Nephron (organoid): ENCODE measurements at regions not wholly inside any gene's neighbourhood (a gene's known extent, or its start where the extent isn't known, plus 50 kb on each side); places are given as distances from the start of the nearest gene placed in this dataset.

Source experiments
- H3K27ac Mint-ChIP-seq, 3 experiments: 2 replicates each; pipeline ENCODE4 v1.8.0; 2020; ENCODE audit warnings: mixed read lengths in 3 of 3, mild to moderate bottlenecking in 2 of 3, moderate library complexity in 1 of 3
- H3K27me3 Mint-ChIP-seq: 2 replicates; pipeline ENCODE4 v1.8.0; 2021; ENCODE audit warnings: low read depth, mild to moderate bottlenecking, moderate library complexity, mixed read lengths
- H3K36me3 Mint-ChIP-seq: 2 replicates; pipeline ENCODE4 v1.8.0; 2020; ENCODE audit warnings: low read depth, mixed read lengths
- H3K4me1 Mint-ChIP-seq: 2 replicates; pipeline ENCODE4 v1.8.0; 2020; ENCODE audit warnings: mixed read lengths
- H3K4me3 Mint-ChIP-seq, 3 experiments: 2 replicates each; pipeline ENCODE4 v1.8.0; 2020; ENCODE audit warnings: mild to moderate bottlenecking in 3 of 3, mixed read lengths in 3 of 3, moderate library complexity in 2 of 3
- H3K9me3 Mint-ChIP-seq: 2 replicates; pipeline ENCODE4 v1.8.0; 2020; ENCODE audit warnings: mixed read lengths
- CTCF ChIP-seq, 3 experiments: fragments of 200-600 bp; sonication (generic); IDR thresholded peaks; one replicate each; pipeline ENCODE4 v1.5.0; 2021; ENCODE audit warnings: antibody characterized with exemption in 3 of 3; ENCODE audit not compliant: unreplicated experiment in 3 of 3

- H3K27ac Mint-ChIP-seq: peak overlapping the region in 1 of 3 experiments; percentile 81
- H3K4me3 Mint-ChIP-seq: no peak overlapping the region
- no peaks in the 10 kb centered on the region for H3K36me3 Mint-ChIP-seq
- no peak for TF ChIP-seq CTCF (IDR thresholded peaks at IDR 0.05; ENCODE audit: unreplicated experiment in 3 of 3)
- H3K4me1 Mint-ChIP-seq: no peaks in the 10 kb centered on the region
- no peaks in the 10 kb centered on the region for H3K27me3 Mint-ChIP-seq
- peaks cover under 1% of the 10 kb centered on the region for H3K9me3 Mint-ChIP-seq
These were observed 458.9 kb upstream of the RGS18 start for GRCh38 chr1:191699343-191699742.

GRCh38 chr1:191700922-191701321, 457.3 kb upstream of the RGS18 start:
- peak overlapping the region in 2 of 3 experiments; percentile 59 to 81 for H3K27ac Mint-ChIP-seq
- H3K4me3 Mint-ChIP-seq: no peak overlapping the region
- TF ChIP-seq CTCF (IDR thresholded peaks at IDR 0.05; ENCODE audit: unreplicated experiment in 3 of 3): no peak
- H3K27me3 Mint-ChIP-seq: no peaks in the 10 kb centered on the region
- H3K9me3 Mint-ChIP-seq: no peaks in the 10 kb centered on the region
- H3K4me1 Mint-ChIP-seq: no peaks in the 10 kb centered on the region
- H3K36me3 Mint-ChIP-seq: no peaks in the 10 kb centered on the region

- H3K36me3 Mint-ChIP-seq: no peaks in the 10 kb centered on the region
These were observed 456.1 kb upstream of the RGS18 start for GRCh38 chr1:191702124-191702523.

GRCh38 chr1:191707288-191707687, 451.0 kb upstream of the RGS18 start:
- Mint-ChIP-seq H3K36me3 (no peaks in the 10 kb centered on the region), H3K4me1 (no peaks in the 10 kb centered on the region), H3K9me3 (no peaks in the 10 kb centered on the region), H3K27ac (peak overlapping the region in 1 of 3 experiments; percentile 88), H3K27me3 (no peaks in the 10 kb centered on the region), H3K4me3 (no peak overlapping the region)
- no peak for TF ChIP-seq CTCF (IDR thresholded peaks at IDR 0.05; ENCODE audit: unreplicated experiment in 3 of 3)

More at GRCh38 chr1:191702124-191702523, 456.1 kb upstream of the RGS18 start:
- no peaks in the 10 kb centered on the region for H3K9me3 Mint-ChIP-seq
- H3K4me1 Mint-ChIP-seq: no peaks in the 10 kb centered on the region
- H3K27me3 Mint-ChIP-seq: no peaks in the 10 kb centered on the region
- no peak for TF ChIP-seq CTCF (IDR thresholded peaks at IDR 0.05; ENCODE audit: unreplicated experiment in 3 of 3)
- peak overlapping the region; percentile 39 to 87 (median 39) for H3K27ac Mint-ChIP-seq
- H3K4me3 Mint-ChIP-seq: no peak overlapping the region

GRCh38 chr1:191709215-191709614, 449.0 kb upstream of the RGS18 start:
- H3K36me3 Mint-ChIP-seq: no peaks in the 10 kb centered on the region
- TF ChIP-seq CTCF (IDR thresholded peaks at IDR 0.05; ENCODE audit: unreplicated experiment in 3 of 3): no peak
- no peaks in the 10 kb centered on the region for H3K9me3 Mint-ChIP-seq
- H3K27me3 Mint-ChIP-seq: no peaks in the 10 kb centered on the region
- no peak overlapping the region for H3K4me3 Mint-ChIP-seq
- no peak overlapping the region for H3K27ac Mint-ChIP-seq
- no peaks in the 10 kb centered on the region for H3K4me1 Mint-ChIP-seq

- Mint-ChIP-seq H3K36me3 (no peaks in the 10 kb centered on the region), H3K27me3 (no peaks in the 10 kb centered on the region), H3K4me3 (no peak overlapping the region), H3K27ac (no peak overlapping the region), H3K4me1 (peaks cover 6% of the 10 kb centered on the region), H3K9me3 (no peaks in the 10 kb centered on the region)
- no peak for TF ChIP-seq CTCF (IDR thresholded peaks at IDR 0.05; ENCODE audit: unreplicated experiment in 3 of 3)
These were observed 446.3 kb upstream of the RGS18 start for GRCh38 chr1:191711961-191712360.
